D721Med (cell line): ENCODE measurements at regions not wholly inside any gene's neighbourhood (a gene's known extent, or its start where the extent isn't known, plus 50 kb on each side); places are given as distances from the start of the nearest gene placed in this dataset.

Source experiments
- DNase-seq: peaks from one replicate; pipeline ENCODE4 v3.0.0; 2011; ENCODE audit warnings: low spot score; ENCODE audit not compliant: insufficient read length
- FAIRE-seq: peaks from 2 replicates; lab custom pipeline; 2011; peaks lifted over from hg19 to GRCh38; lab: Jason Lieb, UNC
- TF ChIP-seq, protein P1 (sequence below): IDR thresholded peaks from 2 replicates; pipeline ENCODE4 v1.5.1; 2012; ENCODE audit warnings: mild to moderate bottlenecking, control low read depth; ENCODE audit not compliant: insufficient read depth; ENCODE audit errors: missing control alignments

DNA sequence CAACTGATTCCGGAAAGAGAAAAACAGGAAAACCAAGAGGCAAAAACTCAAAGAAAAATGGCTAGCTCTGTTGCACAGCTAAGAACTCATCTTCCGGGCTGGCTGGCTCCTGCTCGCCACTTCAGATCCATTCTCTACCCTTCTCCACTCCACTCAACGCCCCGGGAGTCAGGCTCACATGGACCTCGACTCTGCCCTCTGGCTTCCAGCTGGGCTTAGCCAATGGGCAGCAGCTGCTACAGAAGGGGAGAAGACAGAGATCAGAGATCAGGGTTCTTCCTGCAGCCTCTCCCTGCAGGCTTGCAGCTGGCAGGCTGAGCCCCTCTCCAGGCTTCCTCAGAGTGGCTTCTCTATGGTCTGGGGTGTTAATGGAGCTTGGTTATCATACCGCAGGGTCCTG lies 187.5 kb downstream of the MED10 start:
- DNase-seq (no peak), FAIRE-seq (no peak)
- TF ChIP-seq, protein P1, sequence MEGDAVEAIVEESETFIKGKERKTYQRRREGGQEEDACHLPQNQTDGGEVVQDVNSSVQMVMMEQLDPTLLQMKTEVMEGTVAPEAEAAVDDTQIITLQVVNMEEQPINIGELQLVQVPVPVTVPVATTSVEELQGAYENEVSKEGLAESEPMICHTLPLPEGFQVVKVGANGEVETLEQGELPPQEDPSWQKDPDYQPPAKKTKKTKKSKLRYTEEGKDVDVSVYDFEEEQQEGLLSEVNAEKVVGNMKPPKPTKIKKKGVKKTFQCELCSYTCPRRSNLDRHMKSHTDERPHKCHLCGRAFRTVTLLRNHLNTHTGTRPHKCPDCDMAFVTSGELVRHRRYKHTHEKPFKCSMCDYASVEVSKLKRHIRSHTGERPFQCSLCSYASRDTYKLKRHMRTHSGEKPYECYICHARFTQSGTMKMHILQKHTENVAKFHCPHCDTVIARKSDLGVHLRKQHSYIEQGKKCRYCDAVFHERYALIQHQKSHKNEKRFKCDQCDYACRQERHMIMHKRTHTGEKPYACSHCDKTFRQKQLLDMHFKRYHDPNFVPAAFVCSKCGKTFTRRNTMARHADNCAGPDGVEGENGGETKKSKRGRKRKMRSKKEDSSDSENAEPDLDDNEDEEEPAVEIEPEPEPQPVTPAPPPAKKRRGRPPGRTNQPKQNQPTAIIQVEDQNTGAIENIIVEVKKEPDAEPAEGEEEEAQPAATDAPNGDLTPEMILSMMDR = no peak

DNA sequence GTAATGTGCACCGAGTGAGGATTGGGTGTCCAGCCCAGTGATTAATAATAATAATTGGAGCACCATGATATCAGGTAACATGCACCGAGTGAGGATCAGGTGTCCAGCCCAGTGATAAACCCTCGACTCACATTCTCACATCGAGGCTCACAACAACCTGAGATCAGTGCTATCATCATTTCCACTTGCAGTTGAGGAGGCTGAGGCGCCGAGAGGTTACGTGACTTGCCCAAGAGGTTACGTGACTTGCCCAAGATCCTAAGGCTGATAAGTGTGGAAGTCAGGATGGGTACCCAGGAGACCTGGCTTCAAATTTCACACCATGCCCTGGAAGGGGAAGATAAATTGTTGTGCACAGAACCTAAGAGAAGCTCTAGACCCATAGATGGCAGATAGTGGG lies 189.4 kb downstream of the MED10 start:
- FAIRE-seq = no peak
- no peak for DNase-seq
- TF ChIP-seq, protein P1 = no peak

DNA sequence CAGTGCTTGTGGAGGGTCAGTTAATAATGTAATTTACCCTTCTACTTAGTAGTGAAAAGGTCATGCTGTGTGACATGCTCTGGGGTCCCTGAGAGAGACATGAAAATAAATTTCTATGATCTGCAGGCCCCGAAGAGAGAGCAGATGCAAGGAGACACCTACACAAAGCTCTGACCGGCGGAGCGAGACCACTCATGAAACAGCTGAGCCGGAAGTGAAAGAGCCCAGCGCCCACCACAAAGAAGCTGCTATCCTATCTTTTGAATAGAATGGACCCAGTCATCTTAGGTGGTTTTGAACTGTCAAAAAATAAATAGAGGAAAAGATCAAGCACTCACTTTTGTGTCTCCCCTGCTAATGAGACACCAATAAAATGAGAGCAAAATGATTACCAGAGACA lies 190.0 kb downstream of the MED10 start:
- TF ChIP-seq, protein P1 = no peak
- FAIRE-seq (no peak), DNase-seq (no peak)

DNA sequence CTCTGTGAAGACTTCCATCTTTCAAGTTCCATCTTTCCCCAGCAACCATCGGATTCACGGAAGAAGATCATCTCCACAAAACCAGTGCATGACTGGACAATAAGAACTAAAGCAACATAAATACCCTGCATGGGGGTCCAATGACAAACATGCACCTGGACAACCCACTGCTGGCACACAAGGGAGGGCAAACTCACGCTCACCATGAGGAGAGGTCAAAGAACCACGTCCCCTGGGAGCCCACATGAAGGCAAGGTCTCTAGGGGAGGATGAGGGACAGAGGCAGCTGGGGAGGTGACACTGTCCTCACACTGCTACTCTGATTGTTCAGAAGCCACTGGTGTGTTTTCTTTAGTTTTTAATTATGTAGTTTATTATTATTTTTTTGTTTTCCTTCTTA lies 190.8 kb downstream of the MED10 start:
- DNase-seq (no peak), FAIRE-seq (no peak)
- TF ChIP-seq, protein P1 = no peak

DNA sequence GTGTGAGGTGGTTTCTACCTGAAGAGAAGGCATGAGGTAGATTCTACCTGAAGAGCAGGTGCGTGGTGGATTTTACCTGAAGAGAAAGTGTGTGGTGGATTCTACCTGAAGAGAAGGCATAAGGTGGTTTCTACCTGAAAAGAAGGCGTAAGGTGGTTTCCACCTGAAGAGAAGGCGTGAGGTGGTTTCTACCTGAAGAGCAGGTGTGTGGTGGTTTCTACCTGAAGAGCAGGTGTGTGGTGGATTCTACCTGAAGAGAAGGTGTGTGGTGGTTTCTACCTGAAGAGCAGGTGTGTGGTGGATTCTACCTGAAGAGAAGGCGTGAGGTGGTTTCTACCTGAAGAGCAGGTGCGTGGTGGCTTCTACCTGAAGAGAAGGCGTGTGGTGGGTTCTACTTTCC lies 192.8 kb downstream of the MED10 start:
- DNase-seq (no peak), FAIRE-seq (no peak)
- TF ChIP-seq, protein P1 = no peak

DNA sequence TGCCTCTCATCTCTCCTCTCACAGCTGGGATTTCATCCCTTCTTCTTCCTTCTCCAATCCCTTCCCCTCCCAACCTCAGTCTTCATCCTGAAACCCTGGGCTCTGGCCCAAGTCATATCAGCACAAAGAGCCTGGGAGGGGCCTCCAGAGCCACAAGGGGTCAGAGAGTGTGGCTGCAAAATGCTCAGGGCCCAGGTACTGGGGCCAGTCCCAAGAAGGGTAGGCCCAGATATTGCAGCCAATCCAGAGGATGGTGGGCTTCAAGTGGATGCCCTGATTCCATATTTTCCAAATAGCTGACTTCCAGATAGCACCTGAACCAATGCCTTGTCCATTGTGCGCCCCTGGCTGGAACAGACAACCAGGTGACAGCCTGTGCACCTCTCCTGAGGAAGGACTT lies 193.9 kb downstream of the MED10 start:
- DNase-seq = no peak
- no peak for FAIRE-seq
- TF ChIP-seq, protein P1 = no peak

DNA sequence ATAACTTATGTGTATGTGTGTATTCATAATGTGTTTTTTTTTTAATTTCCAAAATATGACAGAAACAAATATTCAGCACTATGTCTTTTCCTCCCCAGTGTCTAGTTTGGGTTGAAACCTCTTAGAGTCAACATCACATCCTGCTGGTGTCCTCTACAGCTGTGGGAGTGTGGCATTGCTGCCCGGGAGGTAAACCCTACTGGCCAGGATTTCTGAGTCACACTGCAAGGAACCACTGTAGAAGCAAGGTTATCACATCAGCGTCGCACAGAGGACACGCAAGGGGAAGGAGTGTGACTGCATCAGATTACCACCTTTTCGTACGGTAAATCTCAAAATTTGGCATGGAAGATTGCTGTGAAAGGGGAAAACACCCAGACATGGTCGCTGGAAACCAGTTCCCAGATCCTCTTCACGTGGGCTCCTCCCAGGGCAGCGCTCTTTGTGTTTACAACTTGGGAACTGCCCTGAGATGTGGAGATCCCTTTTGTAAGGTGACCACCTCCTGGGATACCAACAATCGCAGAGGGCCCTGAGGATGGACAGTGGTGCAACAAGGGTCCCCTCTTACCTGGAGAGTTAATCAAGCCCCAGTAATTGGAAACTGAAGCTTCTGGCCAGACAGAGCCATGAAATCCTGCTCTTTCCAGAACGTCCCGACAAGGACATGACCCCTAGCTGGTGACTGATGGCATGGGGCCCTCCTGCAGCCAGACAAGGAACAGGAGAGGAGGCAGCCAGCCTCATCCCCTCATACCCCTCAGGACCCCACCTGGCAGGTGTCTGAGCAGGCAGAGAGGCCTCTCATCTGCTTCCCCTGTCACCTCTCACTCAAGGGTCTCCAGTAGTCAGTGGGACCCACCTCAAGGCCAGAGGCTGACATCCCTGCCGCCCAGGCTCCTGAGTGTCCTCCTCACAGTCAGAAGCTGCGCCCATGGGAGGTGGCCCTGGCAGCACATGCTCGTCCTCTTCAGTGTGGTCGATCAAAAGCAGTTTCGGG lies 194.7 kb downstream of the MED10 start:
- TF ChIP-seq, protein P1 = no peak
- FAIRE-seq = no peak
- DNase-seq = no peak
